B cell (primary cell): ENCODE measurements at regions not wholly inside any gene's neighbourhood (a gene's known extent, or its start where the extent isn't known, plus 50 kb on each side); places are given as distances from the start of the nearest gene placed in this dataset.

Source experiments
- EZH2 ChIP-seq: IDR thresholded peaks from 2 replicates; pipeline ENCODE4 v1.6.1; 2012; ENCODE audit warnings: borderline replicate concordance, low read depth, mild to moderate bottlenecking, moderate library complexity, low read length; ENCODE audit not compliant: insufficient read depth, poor library complexity, severe bottlenecking
- TF ChIP-seq, protein P1 (sequence below): fragments of 200-600 bp; IDR thresholded peaks from one replicate; pipeline ENCODE4 v1.8.0; 2022; ENCODE audit warnings: antibody characterized with exemption, mild to moderate bottlenecking

DNA sequence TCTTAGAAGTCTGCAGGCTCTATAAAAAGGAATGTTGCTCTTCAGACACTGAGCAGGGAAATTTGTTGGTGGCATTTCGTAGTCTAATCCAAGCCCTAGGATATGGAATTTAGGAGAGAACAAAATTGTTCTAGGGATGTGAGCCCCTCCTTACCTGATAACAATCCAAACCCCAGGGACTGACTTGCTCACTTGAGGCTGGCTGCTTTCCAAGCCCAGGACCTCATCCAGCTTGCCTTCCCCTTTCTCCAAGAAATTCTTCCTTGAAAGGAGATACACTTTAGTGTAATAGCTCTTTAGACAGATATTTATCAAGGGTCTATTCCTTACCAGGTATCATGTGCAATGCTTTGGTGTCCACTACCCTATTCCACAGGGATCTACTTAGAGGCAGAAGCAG, 279.8 kb downstream of the C1D start:
- TF ChIP-seq, protein P1, sequence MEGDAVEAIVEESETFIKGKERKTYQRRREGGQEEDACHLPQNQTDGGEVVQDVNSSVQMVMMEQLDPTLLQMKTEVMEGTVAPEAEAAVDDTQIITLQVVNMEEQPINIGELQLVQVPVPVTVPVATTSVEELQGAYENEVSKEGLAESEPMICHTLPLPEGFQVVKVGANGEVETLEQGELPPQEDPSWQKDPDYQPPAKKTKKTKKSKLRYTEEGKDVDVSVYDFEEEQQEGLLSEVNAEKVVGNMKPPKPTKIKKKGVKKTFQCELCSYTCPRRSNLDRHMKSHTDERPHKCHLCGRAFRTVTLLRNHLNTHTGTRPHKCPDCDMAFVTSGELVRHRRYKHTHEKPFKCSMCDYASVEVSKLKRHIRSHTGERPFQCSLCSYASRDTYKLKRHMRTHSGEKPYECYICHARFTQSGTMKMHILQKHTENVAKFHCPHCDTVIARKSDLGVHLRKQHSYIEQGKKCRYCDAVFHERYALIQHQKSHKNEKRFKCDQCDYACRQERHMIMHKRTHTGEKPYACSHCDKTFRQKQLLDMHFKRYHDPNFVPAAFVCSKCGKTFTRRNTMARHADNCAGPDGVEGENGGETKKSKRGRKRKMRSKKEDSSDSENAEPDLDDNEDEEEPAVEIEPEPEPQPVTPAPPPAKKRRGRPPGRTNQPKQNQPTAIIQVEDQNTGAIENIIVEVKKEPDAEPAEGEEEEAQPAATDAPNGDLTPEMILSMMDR, result no peak
- no peak for TF ChIP-seq EZH2
